Tibial nerve (tissue), 4 donors: ENCODE measurements at regions not wholly inside any gene's neighbourhood (a gene's known extent, or its start where the extent isn't known, plus 50 kb on each side); places are given as distances from the start of the nearest gene placed in this dataset.

Source experiments
- EP300 ChIP-seq, 2 donors: sonication (generic); formaldehyde crosslinking; IDR thresholded peaks; one replicate each; pipeline ENCODE4 v1.6.1; 2017; ENCODE audit warnings: antibody characterized with exemption in 2 of 2, mild to moderate bottlenecking in 1 of 2
- POLR2A ChIP-seq, 2 donors: fragments of 450-650 bp; IDR thresholded peaks; one replicate each; pipeline ENCODE4 v1.6.1; 2017; ENCODE audit warnings: antibody characterized with exemption in 2 of 2, mild to moderate bottlenecking in 2 of 2, moderate library complexity in 2 of 2
- TF ChIP-seq, protein P1 (sequence below), 5 experiments: fragments of 200-600 bp in 3 of 5; fragments of 450-650 bp in 2 of 5; sonication (generic) in 3 of 5; IDR thresholded peaks; one replicate each; pipeline ENCODE4 v1.5.1; 2016 to 2019; ENCODE audit warnings: antibody characterized with exemption in 5 of 5, mild to moderate bottlenecking in 3 of 5, moderate library complexity in 2 of 5

DNA sequence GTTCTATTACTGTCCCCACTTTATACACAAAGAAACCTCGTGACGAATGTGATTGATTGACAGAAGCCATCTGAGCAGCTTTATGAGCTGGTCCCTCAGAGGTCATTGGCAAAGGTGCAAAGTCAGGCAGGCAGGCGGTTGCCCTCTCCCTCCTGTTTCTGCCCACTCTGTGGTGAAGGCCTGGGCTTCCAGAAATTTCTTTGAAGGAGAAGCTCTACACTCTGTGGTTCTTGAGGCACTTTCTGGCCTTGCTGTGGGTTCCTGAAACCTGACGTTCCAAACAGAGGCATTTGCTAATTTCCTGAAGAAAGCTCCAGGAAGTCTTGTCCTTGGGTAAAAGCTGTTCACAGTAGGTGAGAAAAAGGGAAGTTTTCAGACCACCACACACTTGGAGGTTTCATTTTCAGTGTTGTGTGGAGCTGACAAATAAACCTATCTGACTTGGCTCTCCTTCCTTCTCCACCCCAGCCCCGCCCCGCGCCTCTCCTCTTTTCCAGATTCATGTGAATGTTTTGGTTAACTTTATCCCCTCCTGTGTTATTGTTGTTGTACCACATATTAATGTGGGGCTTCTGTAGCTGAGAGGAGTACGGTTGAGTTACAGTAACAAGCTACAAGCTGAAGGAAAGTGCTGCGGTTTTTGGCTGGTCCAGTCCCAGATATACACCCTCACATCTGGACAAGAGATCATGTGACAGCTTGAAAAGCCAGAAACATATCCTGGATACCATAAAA, 274.1 kb downstream of the CLIC5 start:
- TF ChIP-seq POLR2A (IDR thresholded peaks at IDR 0.05), result no peak
- TF ChIP-seq, protein P1, sequence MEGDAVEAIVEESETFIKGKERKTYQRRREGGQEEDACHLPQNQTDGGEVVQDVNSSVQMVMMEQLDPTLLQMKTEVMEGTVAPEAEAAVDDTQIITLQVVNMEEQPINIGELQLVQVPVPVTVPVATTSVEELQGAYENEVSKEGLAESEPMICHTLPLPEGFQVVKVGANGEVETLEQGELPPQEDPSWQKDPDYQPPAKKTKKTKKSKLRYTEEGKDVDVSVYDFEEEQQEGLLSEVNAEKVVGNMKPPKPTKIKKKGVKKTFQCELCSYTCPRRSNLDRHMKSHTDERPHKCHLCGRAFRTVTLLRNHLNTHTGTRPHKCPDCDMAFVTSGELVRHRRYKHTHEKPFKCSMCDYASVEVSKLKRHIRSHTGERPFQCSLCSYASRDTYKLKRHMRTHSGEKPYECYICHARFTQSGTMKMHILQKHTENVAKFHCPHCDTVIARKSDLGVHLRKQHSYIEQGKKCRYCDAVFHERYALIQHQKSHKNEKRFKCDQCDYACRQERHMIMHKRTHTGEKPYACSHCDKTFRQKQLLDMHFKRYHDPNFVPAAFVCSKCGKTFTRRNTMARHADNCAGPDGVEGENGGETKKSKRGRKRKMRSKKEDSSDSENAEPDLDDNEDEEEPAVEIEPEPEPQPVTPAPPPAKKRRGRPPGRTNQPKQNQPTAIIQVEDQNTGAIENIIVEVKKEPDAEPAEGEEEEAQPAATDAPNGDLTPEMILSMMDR (IDR thresholded peaks at IDR 0.05), result no peak
- peak in 1 of 2 donors; percentile 32 for TF ChIP-seq EP300 (IDR thresholded peaks at IDR 0.05)
